GM21825 (cell line): ENCODE measurements at regions not wholly inside any gene's neighbourhood (a gene's known extent, or its start where the extent isn't known, plus 50 kb on each side); places are given as distances from the start of the nearest gene placed in this dataset.

Experiments
- ATAC-seq: cut with Tn5 transposase; IDR thresholded peaks from one replicate; pipeline ENCODE4 v1.9.1; 2021; ENCODE audit warnings: mild to moderate bottlenecking, moderate library complexity; ENCODE audit not compliant: unreplicated experiment

DNA sequence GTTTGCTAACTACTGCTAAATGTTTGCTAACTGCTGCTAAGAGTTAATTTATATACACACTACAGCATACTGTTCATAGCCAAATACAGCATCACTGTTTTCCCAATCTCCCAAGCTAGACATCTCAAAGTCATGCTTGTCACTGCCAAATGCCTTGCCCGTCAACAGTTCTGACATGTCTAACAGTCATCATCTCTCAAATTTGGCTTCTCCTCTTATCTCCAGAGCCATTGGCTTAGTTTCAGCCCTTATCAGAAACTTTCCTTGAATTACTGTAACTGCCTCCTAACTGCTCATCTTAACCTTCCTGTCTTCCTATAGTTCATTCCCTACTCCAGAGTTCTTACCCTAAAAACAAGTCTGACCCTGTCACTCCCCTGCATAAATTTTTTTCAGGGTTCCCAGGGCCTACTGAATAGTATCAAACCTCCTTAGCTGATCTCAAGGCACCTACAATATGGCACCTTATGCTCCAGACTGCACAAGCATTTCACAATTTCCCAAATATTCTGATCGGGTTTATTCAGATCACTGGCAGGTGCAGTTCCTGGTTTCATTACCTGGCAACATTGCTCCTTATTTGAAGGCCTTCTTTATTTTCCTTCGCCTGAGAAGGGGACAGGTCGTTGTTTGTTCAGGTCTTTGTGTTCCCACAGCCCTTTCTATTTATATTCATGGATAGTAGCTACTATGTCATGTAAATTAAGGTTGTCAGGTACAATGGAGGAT lies 55.9 kb upstream of the ANKRD55 start:
- no peak for ATAC-seq

DNA sequence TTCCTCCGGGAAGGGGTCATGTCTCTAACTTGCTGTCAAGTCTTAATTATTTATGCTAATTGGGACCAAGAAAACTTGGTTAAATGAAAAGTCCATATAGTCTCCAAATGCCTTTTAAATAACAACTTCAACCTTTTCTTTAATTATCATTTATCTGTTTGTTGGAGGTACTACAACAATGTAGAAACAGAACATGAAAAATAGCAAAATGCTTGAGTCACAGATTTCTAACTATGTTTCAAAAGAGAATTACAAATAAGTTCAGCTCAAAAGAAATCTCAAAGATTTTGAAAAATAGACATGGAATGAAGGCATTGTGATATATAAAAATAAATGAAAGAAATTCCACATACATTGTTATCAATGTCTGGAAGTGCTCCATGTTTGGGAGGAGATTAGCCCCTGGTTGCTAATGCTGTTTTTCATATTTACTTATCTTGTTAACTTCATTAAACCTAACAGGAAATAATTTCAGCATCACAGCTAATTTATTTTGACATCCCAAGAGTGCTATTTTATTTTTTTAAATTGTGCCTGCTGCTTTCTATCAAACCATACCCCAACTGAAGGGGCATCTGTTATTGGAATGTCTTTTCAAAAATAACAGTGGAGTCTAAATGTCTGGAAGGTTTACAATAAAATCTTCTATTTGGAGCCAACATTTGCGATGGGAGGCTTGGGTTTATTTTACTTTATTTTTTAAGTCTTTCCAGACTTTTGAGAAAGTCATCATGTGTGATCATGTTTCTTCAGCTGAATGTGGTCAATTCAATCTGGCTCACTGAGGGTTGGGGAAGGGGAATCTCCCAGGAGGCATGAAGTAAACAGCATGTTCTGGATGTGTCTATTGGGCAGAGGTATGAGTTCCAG lies 53.1 kb upstream of the ANKRD55 start:
- ATAC-seq: no peak

DNA sequence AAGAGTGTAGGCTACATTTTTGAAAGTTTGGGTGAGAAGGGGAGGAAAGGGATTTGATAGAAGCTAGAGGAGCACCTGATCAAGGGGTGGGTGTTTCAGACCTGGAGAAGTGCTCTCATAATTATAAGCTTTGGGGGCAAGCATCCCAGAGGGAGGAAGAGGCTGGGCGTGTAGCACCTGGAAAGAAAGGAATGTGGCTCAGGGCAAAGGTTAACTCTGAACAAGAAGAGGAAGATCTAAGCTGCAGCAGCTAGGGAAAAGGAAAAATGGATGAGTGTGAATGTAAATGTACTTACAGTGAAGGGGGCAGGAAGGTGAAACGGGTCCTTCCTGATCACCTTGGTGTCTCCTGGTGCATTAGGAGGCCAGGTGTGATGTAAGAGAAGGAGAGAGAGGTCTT lies 49.8 kb upstream of the ANKRD55 start:
- ATAC-seq: no peak
